H9 (cell line): ENCODE measurements at regions not wholly inside any gene's neighbourhood (a gene's known extent, or its start where the extent isn't known, plus 50 kb on each side); places are given as distances from the start of the nearest gene placed in this dataset.

ENCODE experiments used
- DNase-seq: peaks from one replicate; pipeline ENCODE4 v3.0.0-alpha.2; 2017
- H2AFZ ChIP-seq: one replicate; pipeline ENCODE4 v1.6.1; 2013; ENCODE audit warnings: mild to moderate bottlenecking, low read length, control low read depth, moderate library complexity
- H2AK5ac ChIP-seq: 2 replicates; pipeline ENCODE4 v1.6.1; 2013; ENCODE audit warnings: low read length, control low read depth, mixed read lengths; ENCODE audit not compliant: insufficient read length
- H2BK120ac ChIP-seq: one replicate; pipeline ENCODE4 v1.6.1; 2013; ENCODE audit warnings: low read depth, mild to moderate bottlenecking, low read length, control low read depth, inconsistent platforms; ENCODE audit not compliant: poor library complexity, severe bottlenecking
- H2BK12ac ChIP-seq: 2 replicates; pipeline ENCODE4 v1.6.1; 2013; ENCODE audit warnings: low read length, control low read depth, mixed read lengths, low read depth; ENCODE audit not compliant: insufficient read length
- H2BK15ac ChIP-seq: 2 replicates; pipeline ENCODE4 v1.6.1; 2013; ENCODE audit warnings: low read depth, low read length, control low read depth
- H2BK20ac ChIP-seq: one replicate; pipeline ENCODE4 v1.6.1; 2013; ENCODE audit warnings: low read depth, mild to moderate bottlenecking, low read length, control low read depth, inconsistent platforms; ENCODE audit not compliant: poor library complexity, severe bottlenecking
- H2BK5ac ChIP-seq: 2 replicates; pipeline ENCODE4 v1.6.1; 2013; ENCODE audit warnings: low read length, control low read depth, mixed read lengths; ENCODE audit not compliant: insufficient read length
- H3K14ac ChIP-seq: 2 replicates; pipeline ENCODE4 v1.6.1; 2013; ENCODE audit warnings: low read length, control low read depth; ENCODE audit not compliant: insufficient read depth
- H3K18ac ChIP-seq: 2 replicates; pipeline ENCODE4 v1.6.1; 2013; ENCODE audit warnings: low read depth, mild to moderate bottlenecking, mixed read lengths, low read length, control low read depth; ENCODE audit not compliant: insufficient read length
- H3K23ac ChIP-seq: 2 replicates; pipeline ENCODE4 v1.6.1; 2013; ENCODE audit warnings: low read length, control low read depth, mixed read lengths, low read depth; ENCODE audit not compliant: insufficient read length
- H3K23me2 ChIP-seq: 2 replicates; pipeline ENCODE4 v1.6.1; 2013; ENCODE audit warnings: low read depth, mild to moderate bottlenecking, mixed read lengths, low read length, control low read depth; ENCODE audit not compliant: insufficient read length, poor library complexity, severe bottlenecking
- H3K27ac ChIP-seq: 2 replicates; pipeline ENCODE4 v1.5.1; 2013; ENCODE audit warnings: low read length, control low read depth, mixed read lengths, low read depth; ENCODE audit not compliant: insufficient read length
- H3K27me3 ChIP-seq: 2 replicates; pipeline ENCODE4 v1.6.1; 2013; ENCODE audit warnings: low read length, control low read depth, inconsistent platforms; ENCODE audit not compliant: insufficient read depth
- H3K4ac ChIP-seq: 2 replicates; pipeline ENCODE4 v1.6.1; 2013; ENCODE audit warnings: low read depth, mild to moderate bottlenecking, control low read depth, inconsistent platforms, low read length, moderate library complexity
- H3K4me1 ChIP-seq: 2 replicates; pipeline ENCODE4 v1.6.1; 2013; ENCODE audit warnings: low read length, control low read depth, inconsistent platforms; ENCODE audit not compliant: insufficient read depth
- H3K4me2 ChIP-seq: 2 replicates; pipeline ENCODE4 v1.6.1; 2013; ENCODE audit warnings: low read length, control low read depth, mixed read lengths; ENCODE audit not compliant: insufficient read length, insufficient read depth
- H3K56ac ChIP-seq: 2 replicates; pipeline ENCODE4 v1.6.1; 2013; ENCODE audit warnings: low read depth, mild to moderate bottlenecking, mixed read lengths, low read length, control low read depth; ENCODE audit not compliant: insufficient read length
- H3K79me1 ChIP-seq: 2 replicates; pipeline ENCODE4 v1.6.1; 2013; ENCODE audit warnings: low read depth, mild to moderate bottlenecking, moderate library complexity, low read length, control low read depth, inconsistent platforms; ENCODE audit not compliant: insufficient read depth, poor library complexity, severe bottlenecking
- H3K79me2 ChIP-seq: 2 replicates; pipeline ENCODE4 v1.6.1; 2013; ENCODE audit warnings: low read length, control low read depth, inconsistent platforms; ENCODE audit not compliant: insufficient read depth
- H3K9ac ChIP-seq: 2 replicates; pipeline ENCODE4 v1.6.1; 2013; ENCODE audit warnings: low read length, control low read depth, mixed read lengths; ENCODE audit not compliant: insufficient read length; ENCODE audit errors: extremely low read depth
- H3K9me3 ChIP-seq: one replicate; pipeline ENCODE4 v1.6.1; 2013; ENCODE audit warnings: low read depth, low read length, inconsistent platforms; ENCODE audit not compliant: control insufficient read depth
- H3T11ph ChIP-seq: one replicate; pipeline ENCODE4 v1.6.1; 2013; ENCODE audit warnings: mild to moderate bottlenecking, low read length, control low read depth, inconsistent platforms
- H4K20me1 ChIP-seq: one replicate; pipeline ENCODE4 v1.6.1; 2013; ENCODE audit not compliant: control insufficient read depth, insufficient read length, insufficient read depth
- H4K5ac ChIP-seq: 2 replicates; pipeline ENCODE4 v1.6.1; 2013; ENCODE audit warnings: low read depth, mild to moderate bottlenecking, mixed read lengths, low read length, control low read depth; ENCODE audit not compliant: insufficient read length
- H4K8ac ChIP-seq: replicated peaks from 2 replicates; pipeline ENCODE4 v1.6.1; 2013; ENCODE audit warnings: low read length, control low read depth, mixed read lengths, low read depth; ENCODE audit not compliant: insufficient read length
- H4K91ac ChIP-seq: 2 replicates; pipeline ENCODE4 v1.6.1; 2013; ENCODE audit warnings: low read depth, mild to moderate bottlenecking, moderate library complexity, mixed read lengths, low read length, control low read depth; ENCODE audit not compliant: insufficient read length
- H3K27ac Mint-ChIP-seq, 3 experiments: 2 replicates in 2 of 3; 3 replicates in 1 of 3; pipeline ENCODE4 v1.8.0; 2020 to 2021; ENCODE audit warnings: mixed read lengths in 3 of 3, mild to moderate bottlenecking in 1 of 3, moderate library complexity in 1 of 3
- H3K27me3 Mint-ChIP-seq: 2 replicates; pipeline ENCODE4 v1.8.0; 2021; ENCODE audit warnings: low read depth, mild to moderate bottlenecking, moderate library complexity, mixed read lengths
- H3K36me3 Mint-ChIP-seq, 3 experiments: 2 replicates in 2 of 3; 3 replicates in 1 of 3; pipeline ENCODE4 v1.8.0; 2020 to 2021; ENCODE audit warnings: low read depth in 3 of 3, mixed read lengths in 3 of 3; ENCODE audit not compliant: insufficient read depth in 1 of 3
- H3K4me1 Mint-ChIP-seq, 2 experiments: 2 replicates each; pipeline ENCODE4 v1.8.0; 2020; ENCODE audit warnings: mixed read lengths in 2 of 2
- H3K4me3 Mint-ChIP-seq, 2 experiments: 2 replicates in 1 of 2; 3 replicates in 1 of 2; pipeline ENCODE4 v1.8.0; 2020 to 2021; ENCODE audit warnings: mild to moderate bottlenecking in 2 of 2, mixed read lengths in 2 of 2, moderate library complexity in 1 of 2
- H3K9me3 Mint-ChIP-seq, 2 experiments: 2 replicates in 1 of 2; 3 replicates in 1 of 2; pipeline ENCODE4 v1.8.0; 2020; ENCODE audit warnings: mild to moderate bottlenecking in 2 of 2, mixed read lengths in 2 of 2, moderate library complexity in 1 of 2
- WGBS: extraction: QIAGEN DNeasy Blood & Tissue Kit; methylation state at CpG from one replicate; pipeline ENCODE4 v1.1.7; 2013; ENCODE audit warnings: missing lambda C conversion rate, low lambda C conversion rate, mixed read lengths; ENCODE audit not compliant: insufficient read length; ENCODE audit errors: extremely low coverage; 5-methylcytosine and 5-hydroxymethylcytosine counted together
- TF ChIP-seq, protein P1 (sequence below): fragments of 200-600 bp; sonication (generic); conservative IDR thresholded peaks from 3 replicates; pipeline ENCODE4 v1.8.0; 2021; ENCODE audit warnings: antibody characterized with exemption, mild to moderate bottlenecking

DNA sequence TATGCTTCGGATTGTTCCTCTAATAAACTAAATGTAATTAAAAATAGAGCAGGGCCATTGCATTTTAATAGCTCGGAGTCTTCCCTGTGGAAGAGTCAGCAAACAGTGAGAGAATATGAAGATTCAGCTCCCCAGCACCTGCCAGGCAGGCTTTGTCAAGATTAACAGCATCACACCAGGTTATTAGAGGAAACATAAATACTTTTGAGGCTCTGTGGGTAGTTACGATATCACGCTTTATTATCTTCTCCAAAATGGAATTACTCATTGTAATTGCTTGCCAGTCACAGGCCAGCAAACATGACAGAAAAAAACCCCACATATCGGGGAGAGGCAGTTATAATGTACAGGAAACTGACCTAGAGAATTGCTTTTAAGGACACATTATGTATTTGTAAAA, 303.9 kb downstream of the CPS1 start:
- Histone ChIP-seq H2BK12ac (no peak overlapping the region), H3K23ac (no peak overlapping the region), H4K8ac (no peak overlapping the region), H3K79me2 (no peaks in the 10 kb centered on the region), H3K9me3 (no peaks in the 10 kb centered on the region), H2AFZ (no peak overlapping the region), H3K4me1 (peaks cover 11% of the 10 kb centered on the region; the same call in 1 of the 2 replicates), H4K5ac (no peak overlapping the region), H3K79me1 (no peaks in the 10 kb centered on the region), H3T11ph (no peak overlapping the region), H3K27me3 (no peaks in the 10 kb centered on the region), H2AK5ac (no peak overlapping the region), H2BK5ac (no peak overlapping the region), H2BK20ac (no peak overlapping the region), H3K27ac (no peak overlapping the region), H3K9ac (no peak overlapping the region), H3K18ac (no peak overlapping the region), H3K4ac (no peak overlapping the region), H4K20me1 (no peaks in the 10 kb centered on the region), H3K56ac (no peak overlapping the region), H4K91ac (no peak overlapping the region), H2BK15ac (no peak overlapping the region), H3K4me2 (no peak overlapping the region), H3K23me2 (no peaks in the 10 kb centered on the region), H2BK120ac (no peak overlapping the region), H3K14ac (no peak overlapping the region)
- Mint-ChIP-seq H3K27me3 (no peaks in the 10 kb centered on the region; the same call in 1 of the 2 replicates), H3K9me3 (no peaks in the 10 kb centered on the region), H3K36me3 (no peaks in the 10 kb centered on the region; a peak in 1 of 7 replicates), H3K4me1 (peaks cover 42 to 47% of the 10 kb centered on the region in 2 experiments), H3K4me3 (no peak overlapping the region), H3K27ac (peak overlapping the region in 2 of 3 experiments; percentile 62 to 65; a peak in 4 of 7 replicates)
- WGBS: no CpG with 5 or more reads among the region's 5 CpGs
- TF ChIP-seq, protein P1, sequence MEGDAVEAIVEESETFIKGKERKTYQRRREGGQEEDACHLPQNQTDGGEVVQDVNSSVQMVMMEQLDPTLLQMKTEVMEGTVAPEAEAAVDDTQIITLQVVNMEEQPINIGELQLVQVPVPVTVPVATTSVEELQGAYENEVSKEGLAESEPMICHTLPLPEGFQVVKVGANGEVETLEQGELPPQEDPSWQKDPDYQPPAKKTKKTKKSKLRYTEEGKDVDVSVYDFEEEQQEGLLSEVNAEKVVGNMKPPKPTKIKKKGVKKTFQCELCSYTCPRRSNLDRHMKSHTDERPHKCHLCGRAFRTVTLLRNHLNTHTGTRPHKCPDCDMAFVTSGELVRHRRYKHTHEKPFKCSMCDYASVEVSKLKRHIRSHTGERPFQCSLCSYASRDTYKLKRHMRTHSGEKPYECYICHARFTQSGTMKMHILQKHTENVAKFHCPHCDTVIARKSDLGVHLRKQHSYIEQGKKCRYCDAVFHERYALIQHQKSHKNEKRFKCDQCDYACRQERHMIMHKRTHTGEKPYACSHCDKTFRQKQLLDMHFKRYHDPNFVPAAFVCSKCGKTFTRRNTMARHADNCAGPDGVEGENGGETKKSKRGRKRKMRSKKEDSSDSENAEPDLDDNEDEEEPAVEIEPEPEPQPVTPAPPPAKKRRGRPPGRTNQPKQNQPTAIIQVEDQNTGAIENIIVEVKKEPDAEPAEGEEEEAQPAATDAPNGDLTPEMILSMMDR: no peak
- no peak for DNase-seq
